ENCODE measurements at regions not wholly inside any gene's neighbourhood (a gene's known extent, or its start where the extent isn't known, plus 50 kb on each side); places are given as distances from the start of the nearest gene placed in this dataset.

- TF ChIP-seq CTCF (IDR thresholded peaks at IDR 0.05) (no peak), POLR2AphosphoS5 (IDR thresholded peaks at IDR 0.05; ENCODE audit: insufficient read depth in 1 of 2, low read depth in 1 of 2) (no peak), POLR2A (IDR thresholded peaks at IDR 0.05) (no peak)
Measured at GRCh38 chr15:36484038-36484778, 95.2 kb upstream of the CDIN1 start.

Measured in vagina (tissue), 2 donors.